ENCODE measurements at regions not wholly inside any gene's neighbourhood (a gene's known extent, or its start where the extent isn't known, plus 50 kb on each side); places are given as distances from the start of the nearest gene placed in this dataset.

GRCh38 chr1:30153743-30154449 is 569.5 kb downstream of the MATN1 start:
- intact Hi-C loops (cut with micrococcal nuclease; ENCODE audit: unreplicated experiment): no loop called here
- Histone ChIP-seq H3K79me2 (ENCODE audit: insufficient read depth, low read length) (no peaks in the 10 kb centered on the region), H3K36me3 (replicated peaks in 1 of 2; ENCODE audit: control insufficient read depth in 1 of 2, insufficient read depth in 2 of 2, low read length in 2 of 2) (no peaks in the 10 kb centered on the region), H4K20me1 (ENCODE audit: insufficient read depth, low read length) (no peaks in the 10 kb centered on the region), H3K4me3 (replicated peaks in 1 of 3; ENCODE audit: insufficient read depth in 1 of 3, low read depth in 2 of 3, low read length in 3 of 3) (no peak overlapping the region), H3K27me3 (ENCODE audit: control insufficient read depth in 1 of 2, insufficient read depth in 2 of 2, low read length in 2 of 2) (no peaks in the 10 kb centered on the region), H3K9ac (ENCODE audit: insufficient read depth, low read depth, low read length) (no peak overlapping the region), H3K4me1 (ENCODE audit: insufficient read depth, low read length) (no peaks in the 10 kb centered on the region), H3K27ac (ENCODE audit: extremely low read length, insufficient read depth, low read length) (no peak overlapping the region), H2AFZ (ENCODE audit: low read length) (no peak overlapping the region), H3K9me3 (ENCODE audit: low read length) (peaks cover 12% of the 10 kb centered on the region; the same call in 1 of the 2 replicates), H3K4me2 (ENCODE audit: low read depth, low read length) (no peak overlapping the region)
- no peak for FAIRE-seq
- CTCF ChIA-PET (ENCODE audit: low intra/inter-chr PET ratio, low total read pairs): no interaction called here
- ATAC-seq: no peak
- TF ChIP-seq SMAD3 (CRISPR knock-in tag; IDR thresholded peaks at IDR 0.05) (no peak), ZNF562 (CRISPR knock-in tag; IDR thresholded peaks at IDR 0.05; ENCODE audit: borderline replicate concordance) (no peak), ZNF670 (CRISPR knock-in tag; IDR thresholded peaks at IDR 0.05; ENCODE audit: borderline replicate concordance) (no peak), MED1 (CRISPR knock-in tag; IDR thresholded peaks at IDR 0.05) (no peak), ZNF354B (CRISPR knock-in tag; IDR thresholded peaks at IDR 0.05) (no peak)
- in situ Hi-C loops (cut with HindIII; ENCODE audit: extremely low pct_ligation_motif_present, low pct_unique_long_range_greater_than_20kb): no loop called here
- 29% methylated on average over 4 of the region's 4 CpGs for WGBS (ENCODE audit: low lambda C conversion rate)
- no TSS peak for BruUV-seq (replicated peaks)
- no peak for DNase-seq (ENCODE audit: low spot score)
- POLR2A ChIA-PET: no interaction called here

DNA sequence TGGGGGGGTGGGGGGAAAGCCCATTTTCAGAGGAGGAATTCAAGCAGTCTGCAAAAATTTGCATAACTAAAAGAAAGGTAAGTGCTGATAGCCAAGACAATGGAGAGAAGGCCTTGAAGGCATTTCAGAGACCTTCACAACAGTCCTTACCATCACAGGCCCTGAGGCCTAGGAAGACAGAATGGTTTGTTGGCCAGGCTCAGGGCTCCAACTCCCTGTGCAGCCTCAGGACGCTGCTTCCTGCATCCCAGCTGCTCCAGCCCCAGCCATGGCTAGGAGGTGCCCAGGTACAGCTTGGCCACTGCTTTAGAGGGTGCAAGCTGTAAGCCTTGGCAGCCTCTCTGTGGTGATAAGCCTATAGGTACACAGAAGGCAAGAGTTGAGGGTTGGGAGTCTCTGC is 571.6 kb downstream of the MATN1 start:
- peaks cover 12% of the 10 kb centered on the region; the same call in 1 of the 2 replicates for H3K9me3 ChIP-seq (ENCODE audit: low read length)
- no peak for DNase-seq (ENCODE audit: low spot score)
- no CpG with 5 or more reads among the region's 1 CpG for WGBS (ENCODE audit: low lambda C conversion rate)
- H2AFZ ChIP-seq (ENCODE audit: low read length): no peak overlapping the region
- H3K36me3 ChIP-seq (replicated peaks in 1 of 2; ENCODE audit: control insufficient read depth in 1 of 2, insufficient read depth in 2 of 2, low read length in 2 of 2): no peaks in the 10 kb centered on the region
- ChIA-PET POLR2A (no interaction called here), CTCF (ENCODE audit: low intra/inter-chr PET ratio, low total read pairs) (no interaction called here)
- no peak for ATAC-seq
- no peak overlapping the region for H3K9ac ChIP-seq (ENCODE audit: insufficient read depth, low read depth, low read length)
- no peaks in the 10 kb centered on the region for H4K20me1 ChIP-seq (ENCODE audit: insufficient read depth, low read length)
- in situ Hi-C loops (cut with HindIII; ENCODE audit: extremely low pct_ligation_motif_present, low pct_unique_long_range_greater_than_20kb) (no loop called here), intact Hi-C loops (cut with micrococcal nuclease; ENCODE audit: unreplicated experiment) (no loop called here)
- BruUV-seq (replicated peaks): no TSS peak
- H3K4me2 ChIP-seq (ENCODE audit: low read depth, low read length): no peak overlapping the region
- H3K4me1 ChIP-seq (ENCODE audit: insufficient read depth, low read length): no peaks in the 10 kb centered on the region
- no peaks in the 10 kb centered on the region for H3K79me2 ChIP-seq (ENCODE audit: insufficient read depth, low read length)
- no peak overlapping the region for H3K27ac ChIP-seq (ENCODE audit: extremely low read length, insufficient read depth, low read length)
- no peak overlapping the region for H3K4me3 ChIP-seq (replicated peaks in 1 of 3; ENCODE audit: insufficient read depth in 1 of 3, low read depth in 2 of 3, low read length in 3 of 3)
- H3K27me3 ChIP-seq (ENCODE audit: control insufficient read depth in 1 of 2, insufficient read depth in 2 of 2, low read length in 2 of 2): no peaks in the 10 kb centered on the region
- no peak for FAIRE-seq
- TF ChIP-seq ATF7-NPFF (CRISPR knock-in tag; IDR thresholded peaks at IDR 0.05; ENCODE audit: low read depth) (no peak), ZNF460 (CRISPR knock-in tag; IDR thresholded peaks at IDR 0.05; ENCODE audit: borderline replicate concordance) (no peak), MAF1 (CRISPR knock-in tag; IDR thresholded peaks at IDR 0.05; ENCODE audit: borderline replicate concordance) (no peak), ZSCAN9 (CRISPR knock-in tag; IDR thresholded peaks at IDR 0.05; ENCODE audit: borderline replicate concordance) (no peak), NBN (conservative IDR thresholded peaks at IDR 0.05) (no peak), ATAD3A (CRISPR knock-in tag; IDR thresholded peaks at IDR 0.05) (no peak), BRCA1 (CRISPR knock-in tag; IDR thresholded peaks at IDR 0.05) (no peak), ZBTB20 (CRISPR knock-in tag; IDR thresholded peaks at IDR 0.05; ENCODE audit: borderline replicate concordance, low read depth) (no peak), HMG20B (CRISPR knock-in tag; conservative IDR thresholded peaks at IDR 0.05) (no peak), MEF2D (CRISPR knock-in tag; IDR thresholded peaks at IDR 0.05) (no peak), POGZ (CRISPR knock-in tag; IDR thresholded peaks at IDR 0.05) (no peak), SETDB1 (CRISPR knock-in tag; IDR thresholded peaks at IDR 0.05; ENCODE audit: borderline replicate concordance) (no peak), NFE2L1 (CRISPR knock-in tag; IDR thresholded peaks at IDR 0.05; ENCODE audit: borderline replicate concordance) (no peak), TCF12 (IDR thresholded peaks at IDR 0.05) (no peak), TCF12 (CRISPR knock-in tag; IDR thresholded peaks at IDR 0.05) (no peak)
- TF ChIP-seq, protein P1, sequence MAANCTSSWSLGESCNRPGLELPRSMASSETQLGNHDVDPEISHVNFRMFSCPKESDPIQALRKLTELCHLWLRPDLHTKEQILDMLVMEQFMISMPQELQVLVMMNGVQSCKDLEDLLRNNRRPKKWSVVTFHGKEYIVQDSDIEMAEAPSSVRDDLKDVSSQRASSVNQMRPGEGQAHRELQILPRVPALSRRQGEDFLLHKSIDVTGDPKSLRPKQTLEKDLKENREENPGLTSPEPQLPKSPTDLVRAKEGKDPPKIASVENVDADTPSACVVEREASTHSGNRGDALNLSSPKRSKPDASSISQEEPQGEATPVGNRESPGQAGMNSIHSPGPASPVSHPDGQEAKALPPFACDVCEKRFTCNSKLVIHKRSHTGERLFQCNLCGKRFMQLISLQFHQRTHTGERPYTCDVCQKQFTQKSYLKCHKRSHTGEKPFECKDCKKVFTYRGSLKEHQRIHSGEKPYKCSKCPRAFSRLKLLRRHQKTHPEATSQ (CRISPR knock-in tag; IDR thresholded peaks at IDR 0.05; ENCODE audit: borderline replicate concordance): no peak
